Cardiac muscle cell (in vitro differentiated cells and primary cell): ENCODE measurements at regions not wholly inside any gene's neighbourhood (a gene's known extent, or its start where the extent isn't known, plus 50 kb on each side); places are given as distances from the start of the nearest gene placed in this dataset.

Experiments
- DNase-seq, 2 donors: peaks; one replicate each; pipeline versions ENCODE4 v3.0.0 to v3.0.0-alpha.2; 2010 to 2017; ENCODE audit warnings: low read depth in 1 of 2, low spot score in 1 of 2
- H3K27ac ChIP-seq: fragments of 200-600 bp; sonication (generic); 2 replicates; pipeline ENCODE4 v1.5.1; 2016
- H3K27me3 ChIP-seq: fragments of 200-600 bp; sonication (generic); 2 replicates; pipeline ENCODE4 v1.6.0; 2016; ENCODE audit warnings: control low read depth
- H3K36me3 ChIP-seq: fragments of 200-600 bp; sonication (generic); 2 replicates; pipeline ENCODE4 v1.5.1; 2016; ENCODE audit warnings: control low read depth
- H3K4me1 ChIP-seq: fragments of 200-600 bp; sonication (generic); 2 replicates; pipeline ENCODE4 v1.8.1; 2017; ENCODE audit warnings: low read depth, mild to moderate bottlenecking, mixed run types
- H3K4me3 ChIP-seq: fragments of 200-600 bp; sonication (generic); 2 replicates; pipeline ENCODE4 v1.5.1; 2016; ENCODE audit warnings: mild to moderate bottlenecking
- H3K9me3 ChIP-seq: fragments of 200-600 bp; sonication (generic); 2 replicates; pipeline ENCODE4 v1.5.1; 2017; ENCODE audit warnings: low read depth, mild to moderate bottlenecking, control low read depth
- TF ChIP-seq, protein P1 (sequence below): IDR thresholded peaks from 2 replicates; pipeline ENCODE4 v1.5.1; 2012; ENCODE audit warnings: low read depth, mild to moderate bottlenecking, low read length

DNA sequence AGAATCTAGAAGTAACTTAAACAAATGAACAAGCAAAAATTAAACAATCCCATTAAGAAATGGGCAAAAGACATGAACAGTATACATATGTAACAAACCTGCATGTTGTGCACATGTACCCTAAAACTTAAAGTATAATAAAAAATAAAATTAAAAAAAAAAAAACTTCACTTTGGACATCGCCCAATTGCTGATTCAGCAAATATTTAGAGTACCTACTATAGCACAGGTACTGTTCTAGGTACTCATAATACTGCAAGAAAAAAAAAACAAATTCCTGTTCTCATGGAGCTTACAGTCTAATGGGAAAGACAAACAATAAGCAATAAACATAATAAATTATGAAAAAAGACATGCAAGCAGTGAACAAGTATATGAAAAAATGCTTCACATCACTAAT, 501.5 kb upstream of the HS3ST5 start:
- H3K27me3 ChIP-seq, result no peaks in the 10 kb centered on the region
- H3K36me3 ChIP-seq, result no peaks in the 10 kb centered on the region
- H3K9me3 ChIP-seq, result no peaks in the 10 kb centered on the region
- no peak for DNase-seq
- H3K27ac ChIP-seq, result no peak overlapping the region
- TF ChIP-seq, protein P1, sequence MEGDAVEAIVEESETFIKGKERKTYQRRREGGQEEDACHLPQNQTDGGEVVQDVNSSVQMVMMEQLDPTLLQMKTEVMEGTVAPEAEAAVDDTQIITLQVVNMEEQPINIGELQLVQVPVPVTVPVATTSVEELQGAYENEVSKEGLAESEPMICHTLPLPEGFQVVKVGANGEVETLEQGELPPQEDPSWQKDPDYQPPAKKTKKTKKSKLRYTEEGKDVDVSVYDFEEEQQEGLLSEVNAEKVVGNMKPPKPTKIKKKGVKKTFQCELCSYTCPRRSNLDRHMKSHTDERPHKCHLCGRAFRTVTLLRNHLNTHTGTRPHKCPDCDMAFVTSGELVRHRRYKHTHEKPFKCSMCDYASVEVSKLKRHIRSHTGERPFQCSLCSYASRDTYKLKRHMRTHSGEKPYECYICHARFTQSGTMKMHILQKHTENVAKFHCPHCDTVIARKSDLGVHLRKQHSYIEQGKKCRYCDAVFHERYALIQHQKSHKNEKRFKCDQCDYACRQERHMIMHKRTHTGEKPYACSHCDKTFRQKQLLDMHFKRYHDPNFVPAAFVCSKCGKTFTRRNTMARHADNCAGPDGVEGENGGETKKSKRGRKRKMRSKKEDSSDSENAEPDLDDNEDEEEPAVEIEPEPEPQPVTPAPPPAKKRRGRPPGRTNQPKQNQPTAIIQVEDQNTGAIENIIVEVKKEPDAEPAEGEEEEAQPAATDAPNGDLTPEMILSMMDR, result no peak
- no peaks in the 10 kb centered on the region for H3K4me1 ChIP-seq
- H3K4me3 ChIP-seq, result no peak overlapping the region

DNA sequence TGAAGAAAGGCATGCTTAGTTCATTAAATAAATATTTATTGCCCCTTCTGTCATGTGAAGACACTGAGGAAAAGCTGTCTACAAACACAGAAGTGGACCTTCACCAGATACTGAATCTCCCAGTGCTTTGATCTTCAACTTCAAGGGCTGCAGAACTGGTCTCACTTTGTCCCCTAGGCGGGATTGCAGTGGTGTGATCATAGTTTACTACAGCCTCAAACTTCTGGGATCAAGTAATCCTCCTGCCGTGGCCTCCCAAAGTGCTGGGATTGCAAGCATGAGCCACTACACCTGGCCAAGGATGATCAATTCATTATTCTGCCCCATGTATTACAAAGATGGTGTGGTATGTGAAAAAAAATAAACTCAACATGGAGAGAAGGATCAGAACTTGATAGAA, 496.2 kb upstream of the HS3ST5 start:
- no peaks in the 10 kb centered on the region for H3K27me3 ChIP-seq
- no peaks in the 10 kb centered on the region for H3K9me3 ChIP-seq
- no peak overlapping the region for H3K4me3 ChIP-seq
- DNase-seq, result no peak
- H3K27ac ChIP-seq, result no peak overlapping the region
- H3K4me1 ChIP-seq, result no peaks in the 10 kb centered on the region
- TF ChIP-seq, protein P1, result no peak
- no peaks in the 10 kb centered on the region for H3K36me3 ChIP-seq

DNA sequence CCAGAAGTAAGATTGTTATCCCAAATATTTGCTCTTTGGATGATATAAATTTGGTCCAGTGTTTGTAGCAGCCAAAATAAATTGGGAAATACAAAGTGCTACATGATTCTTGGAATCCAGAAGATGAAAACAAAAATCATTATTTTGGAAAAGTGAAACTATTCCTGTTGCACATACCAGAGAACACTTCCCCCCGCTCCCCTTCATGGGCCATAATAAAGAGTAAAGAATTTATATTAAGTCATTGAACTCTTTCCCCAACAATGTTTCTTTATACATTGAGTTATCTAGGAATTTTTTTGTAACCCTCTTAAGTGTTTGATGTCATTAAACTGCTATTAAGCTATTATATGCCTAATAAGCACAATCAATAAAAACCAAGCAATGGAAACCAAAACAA, 490.4 kb upstream of the HS3ST5 start:
- Histone ChIP-seq H3K27me3 (no peaks in the 10 kb centered on the region), H3K9me3 (no peaks in the 10 kb centered on the region), H3K4me1 (peaks cover 10% of the 10 kb centered on the region), H3K36me3 (no peaks in the 10 kb centered on the region), H3K4me3 (no peak overlapping the region), H3K27ac (no peak overlapping the region)
- TF ChIP-seq, protein P1, result no peak
- no peak for DNase-seq

DNA sequence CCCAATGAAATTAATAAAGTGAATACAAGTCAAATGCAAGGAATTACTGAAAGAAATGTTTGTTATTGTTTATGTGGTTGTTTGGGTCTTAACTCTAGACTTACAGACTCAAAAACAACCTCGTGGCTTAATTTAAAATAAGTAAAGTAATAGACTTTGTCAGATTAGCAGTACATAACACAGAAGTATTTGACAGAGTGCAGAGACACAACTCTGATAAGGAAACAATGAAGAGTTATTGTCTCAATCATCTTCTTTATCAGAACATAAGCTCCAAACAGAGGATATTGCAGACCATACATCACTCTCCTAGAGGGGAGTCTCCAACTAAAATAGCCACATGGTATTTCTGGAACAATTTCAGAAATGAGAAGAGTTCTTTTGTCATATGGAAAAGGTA, 487.7 kb upstream of the HS3ST5 start:
- no peaks in the 10 kb centered on the region for H3K27me3 ChIP-seq
- DNase-seq, result no peak
- TF ChIP-seq, protein P1, result no peak
- no peaks in the 10 kb centered on the region for H3K9me3 ChIP-seq
- H3K4me3 ChIP-seq, result no peak overlapping the region
- no peaks in the 10 kb centered on the region for H3K36me3 ChIP-seq
- peaks cover 10% of the 10 kb centered on the region for H3K4me1 ChIP-seq
- no peak overlapping the region for H3K27ac ChIP-seq

DNA sequence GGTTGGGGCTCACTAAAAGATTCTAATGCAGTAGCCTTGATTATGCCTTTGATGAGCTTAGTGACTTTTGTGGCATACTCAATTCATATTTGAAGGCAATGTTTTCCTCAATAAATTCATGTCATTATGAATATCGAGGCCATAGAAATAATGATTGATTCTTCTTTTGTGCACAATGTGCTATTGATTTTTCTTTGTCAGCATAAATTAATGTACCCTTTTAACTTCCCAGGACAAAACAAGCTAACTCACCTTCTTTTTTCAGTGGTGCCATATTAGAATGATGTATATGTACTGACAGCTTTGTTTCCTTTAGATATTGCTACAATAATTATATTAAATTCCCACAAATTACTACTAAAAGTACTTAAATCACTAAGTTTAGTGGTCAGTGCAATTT, 484.3 kb upstream of the HS3ST5 start:
- no peaks in the 10 kb centered on the region for H3K27me3 ChIP-seq
- DNase-seq, result no peak
- H3K36me3 ChIP-seq, result no peaks in the 10 kb centered on the region
- TF ChIP-seq, protein P1, result no peak
- H3K4me3 ChIP-seq, result no peak overlapping the region
- peaks cover 10% of the 10 kb centered on the region for H3K4me1 ChIP-seq
- H3K9me3 ChIP-seq, result no peaks in the 10 kb centered on the region
- no peak overlapping the region for H3K27ac ChIP-seq

DNA sequence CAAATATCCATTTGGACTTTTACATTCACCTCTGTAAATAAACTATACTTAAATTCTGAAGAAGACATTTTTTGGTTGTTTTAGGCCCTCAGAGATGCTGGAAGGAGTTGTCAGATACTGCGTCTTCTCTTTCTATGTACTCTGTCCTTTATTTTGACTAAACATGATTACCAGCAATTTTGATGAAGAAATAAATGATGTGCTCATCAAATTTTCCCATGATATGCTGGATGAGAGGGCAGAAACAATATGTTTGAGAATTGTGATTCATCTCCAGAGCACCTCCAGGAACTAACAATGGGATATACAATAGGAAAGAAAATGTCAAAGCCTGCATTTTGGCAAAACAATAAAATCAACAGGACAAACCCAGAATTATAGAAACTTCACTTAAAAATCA, 481.6 kb upstream of the HS3ST5 start:
- Histone ChIP-seq H3K27ac (no peak overlapping the region), H3K4me3 (no peak overlapping the region), H3K4me1 (no peaks in the 10 kb centered on the region), H3K36me3 (no peaks in the 10 kb centered on the region), H3K27me3 (no peaks in the 10 kb centered on the region), H3K9me3 (no peaks in the 10 kb centered on the region)
- TF ChIP-seq, protein P1, result no peak
- no peak for DNase-seq
